Lower lobe of right lung (tissue), 2 donors: ENCODE measurements at regions not wholly inside any gene's neighbourhood (a gene's known extent, or its start where the extent isn't known, plus 50 kb on each side); places are given as distances from the start of the nearest gene placed in this dataset.

Source experiments
- ATAC-seq, 2 donors: fragments of 200-7000 bp; cut with Tn5 transposase; one replicate each; pipeline ENCODE4 v1.9.1; 2020 to 2022; ENCODE audit warnings: mild to moderate bottlenecking in 2 of 2, moderate library complexity in 2 of 2
- DNase-seq: peaks from one replicate; pipeline ENCODE4 v3.0.0-alpha.2; 2020
- H3K27ac ChIP-seq: fragments of 200-600 bp; one replicate; pipeline ENCODE4 v1.8.0; 2022
- H3K27me3 ChIP-seq: fragments of 200-600 bp; one replicate; pipeline ENCODE4 v1.8.0; 2022; ENCODE audit warnings: low read depth
- H3K36me3 ChIP-seq: fragments of 200-600 bp; one replicate; pipeline ENCODE4 v1.8.0; 2022; ENCODE audit warnings: mild to moderate bottlenecking
- H3K4me1 ChIP-seq: fragments of 200-600 bp; one replicate; pipeline ENCODE4 v1.8.0; 2022
- H3K4me3 ChIP-seq: fragments of 200-600 bp; one replicate; pipeline ENCODE4 v1.8.0; 2022; ENCODE audit warnings: mild to moderate bottlenecking
- H3K9me3 ChIP-seq: fragments of 200-600 bp; one replicate; pipeline ENCODE4 v1.8.0; 2022
- intact Hi-C: fragments of 100-400 bp; cut with DNase I; formaldehyde crosslinking; loops from one replicate; pipeline ENCODE4 v1.11.0; 2022
- TF ChIP-seq, protein P1 (sequence below): fragments of 200-600 bp; IDR thresholded peaks from one replicate; pipeline ENCODE4 v1.8.0; 2022; ENCODE audit warnings: antibody characterized with exemption, mild to moderate bottlenecking
- donor health status: DM: no; HTN: yes; CAD: no; lungs with severe emphysema.

DNA sequence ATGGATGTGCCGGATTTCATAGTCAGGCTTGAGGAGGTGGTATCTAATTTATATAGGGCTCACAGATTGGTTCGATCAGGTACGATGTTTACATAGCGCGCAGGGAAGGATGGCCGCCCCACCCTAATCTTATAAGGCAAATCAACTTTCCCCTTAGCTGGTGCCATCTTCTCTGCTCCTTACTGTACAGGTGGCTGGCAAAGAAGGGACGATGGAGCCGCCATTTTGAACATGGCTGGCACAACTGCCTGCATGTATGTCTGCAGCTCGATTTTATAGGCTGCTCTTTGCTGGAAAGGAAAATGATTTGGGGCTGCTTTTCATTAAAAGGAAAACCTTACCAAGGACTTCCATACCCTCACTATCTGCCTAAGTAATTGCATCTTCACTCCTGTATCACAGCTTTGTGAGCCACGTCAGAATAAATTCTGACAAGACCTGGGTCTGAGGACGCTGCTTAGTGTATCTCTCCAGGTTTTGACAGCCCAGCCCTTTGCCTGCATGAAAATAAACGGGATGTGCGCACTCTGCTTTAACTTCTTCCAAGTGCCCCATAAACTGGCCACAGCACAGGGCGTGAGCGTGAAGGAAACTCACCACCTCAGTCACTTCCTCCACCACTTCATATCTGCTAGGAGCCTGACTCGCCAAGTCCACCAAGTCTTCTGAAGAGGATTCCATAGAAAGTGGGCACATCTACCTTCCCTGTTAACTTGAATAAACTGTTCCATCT, 109.4 kb upstream of the ARMC2 start:
- Histone ChIP-seq H3K4me3 (no peak overlapping the region), H3K4me1 (peaks cover 5% of the 10 kb centered on the region), H3K36me3 (no peaks in the 10 kb centered on the region), H3K27ac (no peak overlapping the region), H3K9me3 (no peaks in the 10 kb centered on the region), H3K27me3 (no peaks in the 10 kb centered on the region)
- no peak for DNase-seq
- ATAC-seq: no peak
- TF ChIP-seq, protein P1, sequence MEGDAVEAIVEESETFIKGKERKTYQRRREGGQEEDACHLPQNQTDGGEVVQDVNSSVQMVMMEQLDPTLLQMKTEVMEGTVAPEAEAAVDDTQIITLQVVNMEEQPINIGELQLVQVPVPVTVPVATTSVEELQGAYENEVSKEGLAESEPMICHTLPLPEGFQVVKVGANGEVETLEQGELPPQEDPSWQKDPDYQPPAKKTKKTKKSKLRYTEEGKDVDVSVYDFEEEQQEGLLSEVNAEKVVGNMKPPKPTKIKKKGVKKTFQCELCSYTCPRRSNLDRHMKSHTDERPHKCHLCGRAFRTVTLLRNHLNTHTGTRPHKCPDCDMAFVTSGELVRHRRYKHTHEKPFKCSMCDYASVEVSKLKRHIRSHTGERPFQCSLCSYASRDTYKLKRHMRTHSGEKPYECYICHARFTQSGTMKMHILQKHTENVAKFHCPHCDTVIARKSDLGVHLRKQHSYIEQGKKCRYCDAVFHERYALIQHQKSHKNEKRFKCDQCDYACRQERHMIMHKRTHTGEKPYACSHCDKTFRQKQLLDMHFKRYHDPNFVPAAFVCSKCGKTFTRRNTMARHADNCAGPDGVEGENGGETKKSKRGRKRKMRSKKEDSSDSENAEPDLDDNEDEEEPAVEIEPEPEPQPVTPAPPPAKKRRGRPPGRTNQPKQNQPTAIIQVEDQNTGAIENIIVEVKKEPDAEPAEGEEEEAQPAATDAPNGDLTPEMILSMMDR: no peak
- intact Hi-C loops: no loop called here

DNA sequence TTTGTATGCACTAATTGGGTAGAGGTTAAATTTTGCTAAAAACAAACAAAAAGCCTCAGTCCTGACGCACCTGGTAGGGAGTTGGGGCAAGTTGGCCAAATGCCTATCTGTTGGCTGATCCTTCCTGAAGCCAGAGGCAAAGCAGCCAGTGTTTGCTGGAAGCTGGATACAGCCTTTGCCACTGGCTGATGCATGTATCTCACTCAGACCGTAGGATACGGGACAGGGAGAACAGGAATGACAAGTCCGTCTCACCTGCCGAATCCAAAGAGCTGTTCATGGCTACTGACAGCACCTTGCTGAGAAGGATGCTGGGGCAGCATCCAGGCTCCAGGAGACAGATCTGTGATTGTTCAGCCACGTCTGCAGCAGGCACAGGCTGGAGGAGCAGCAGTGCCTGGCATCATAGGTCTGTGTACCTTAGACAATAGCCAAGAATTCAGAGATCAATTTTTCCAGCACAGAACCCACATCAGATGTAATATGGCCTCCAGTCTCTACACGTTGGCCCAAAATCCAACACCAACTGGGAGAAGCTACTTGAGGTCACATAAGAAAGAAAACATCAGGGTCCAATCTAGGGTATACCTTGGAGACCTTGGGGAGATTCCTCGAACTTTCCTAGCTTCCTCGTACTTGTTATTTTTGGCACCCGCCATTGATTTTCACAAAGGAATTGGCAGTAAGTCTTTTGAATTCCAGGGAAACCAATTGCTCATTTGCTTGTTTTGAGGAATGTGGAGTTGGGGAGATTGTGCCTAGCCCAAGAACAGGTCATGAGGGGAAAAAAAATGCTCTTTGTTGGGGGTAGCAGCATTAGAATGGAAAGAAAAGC, 108.5 kb upstream of the ARMC2 start:
- TF ChIP-seq, protein P1: no peak
- intact Hi-C loops: no loop called here
- no peak for DNase-seq
- H3K27me3 ChIP-seq: no peaks in the 10 kb centered on the region
- no peak for ATAC-seq
- H3K9me3 ChIP-seq: no peaks in the 10 kb centered on the region
- H3K4me1 ChIP-seq: peaks cover 5% of the 10 kb centered on the region
- H3K36me3 ChIP-seq: no peaks in the 10 kb centered on the region
- H3K27ac ChIP-seq: no peak overlapping the region
- H3K4me3 ChIP-seq: no peak overlapping the region

DNA sequence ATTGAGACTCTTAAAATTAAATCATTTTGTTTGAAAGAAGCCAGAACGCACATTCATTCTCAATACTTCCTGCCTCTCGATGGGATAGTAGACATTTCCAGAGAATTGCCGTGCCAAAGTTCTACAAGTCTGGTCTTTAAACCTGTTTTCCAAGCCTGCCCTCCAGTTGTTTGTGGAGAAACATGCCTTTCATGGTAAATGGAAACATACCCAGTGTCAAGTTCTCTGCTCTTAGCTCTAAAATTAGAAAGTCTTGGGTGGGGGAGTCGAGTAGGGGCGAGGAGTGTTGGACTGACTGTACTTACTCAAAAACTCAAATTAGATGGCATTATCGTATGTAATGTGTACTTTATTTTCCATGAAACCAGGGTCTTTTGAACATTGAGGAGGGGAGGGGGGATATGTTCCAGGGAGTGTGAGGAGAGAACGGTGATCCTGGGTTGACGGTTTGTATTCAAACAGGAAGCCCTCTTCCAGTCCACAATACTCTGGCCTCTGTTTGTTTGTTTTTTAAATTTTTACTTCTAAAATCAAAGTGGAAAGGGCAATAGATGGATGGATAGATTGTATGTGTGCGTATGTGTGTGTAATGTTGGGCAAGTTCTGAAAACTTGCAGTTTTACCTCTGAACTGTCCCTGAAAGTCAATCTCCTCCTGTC, 106.8 kb upstream of the ARMC2 start:
- no peak for DNase-seq
- H3K4me3 ChIP-seq: no peak overlapping the region
- H3K27me3 ChIP-seq: no peaks in the 10 kb centered on the region
- no peak overlapping the region for H3K27ac ChIP-seq
- H3K9me3 ChIP-seq: no peaks in the 10 kb centered on the region
- intact Hi-C loops: no loop called here
- no peaks in the 10 kb centered on the region for H3K36me3 ChIP-seq
- H3K4me1 ChIP-seq: no peaks in the 10 kb centered on the region
- TF ChIP-seq, protein P1: no peak
- ATAC-seq: no peak

- intact Hi-C loops: no loop called here
- Histone ChIP-seq H3K4me1 (no peaks in the 10 kb centered on the region), H3K27ac (no peak overlapping the region), H3K4me3 (no peak overlapping the region), H3K9me3 (no peaks in the 10 kb centered on the region), H3K27me3 (no peaks in the 10 kb centered on the region), H3K36me3 (no peaks in the 10 kb centered on the region)
- TF ChIP-seq, protein P1: no peak
- peak; percentile 46 to 59 for ATAC-seq
- no peak for DNase-seq
These were observed 106.2 kb upstream of the ARMC2 start for GRCh38 chr6:108742041-108742440.

GRCh38 chr6:108744244-108744972, 103.8 kb upstream of the ARMC2 start:
- Histone ChIP-seq H3K9me3 (no peaks in the 10 kb centered on the region), H3K27ac (no peak overlapping the region), H3K36me3 (no peaks in the 10 kb centered on the region), H3K4me3 (no peak overlapping the region), H3K4me1 (no peaks in the 10 kb centered on the region), H3K27me3 (no peaks in the 10 kb centered on the region)
- no peak for DNase-seq
- intact Hi-C loops: no loop called here
- TF ChIP-seq, protein P1: no peak
- ATAC-seq: no peak
